SW480 (cell line): ENCODE measurements at regions not wholly inside any gene's neighbourhood (a gene's known extent, or its start where the extent isn't known, plus 50 kb on each side); places are given as distances from the start of the nearest gene placed in this dataset.
"Not testable (repeated sequence)": the region's sequence is repeated elsewhere in the genome, so short reads cannot be mapped to it uniquely, and the experiment has no call there.

Source experiments
- DNase-seq: peaks from one replicate; pipeline ENCODE4 v3.0.0-alpha.2; 2016; ENCODE audit warnings: low spot score

GRCh38 chr13:109702030-109702597 is 84.3 kb downstream of the IRS2 start:
- DNase-seq = not testable (repeated sequence)

GRCh38 chr13:109700176-109700575 is 86.2 kb downstream of the IRS2 start:
- peak; percentile 41 for DNase-seq

- no peak for DNase-seq
Observed at GRCh38 chr13:109699628-109700071, 86.7 kb downstream of the IRS2 start.

- DNase-seq = no peak
Observed at GRCh38 chr13:109698779-109699178, 87.6 kb downstream of the IRS2 start.

GRCh38 chr13:109697936-109698335 is 88.4 kb downstream of the IRS2 start:
- DNase-seq = no peak

- no peak for DNase-seq
Observed at GRCh38 chr13:109695402-109696190, 90.8 kb downstream of the IRS2 start.

GRCh38 chr13:109694972-109695371 is 91.4 kb downstream of the IRS2 start:
- no peak for DNase-seq

GRCh38 chr13:109693213-109693612 is 93.2 kb downstream of the IRS2 start:
- no peak for DNase-seq

GRCh38 chr13:109691689-109692088 is 94.7 kb downstream of the IRS2 start:
- DNase-seq = no peak

GRCh38 chr13:109687559-109688448 is 98.6 kb downstream of the IRS2 start:
- DNase-seq = peak; percentile 32

GRCh38 chr13:109685203-109685602 is 101.2 kb downstream of the IRS2 start:
- no peak for DNase-seq

- peak; percentile 46 for DNase-seq
Observed at GRCh38 chr13:109684824-109685202, 101.6 kb downstream of the IRS2 start.

GRCh38 chr13:109684084-109684823 is 102.1 kb downstream of the IRS2 start:
- DNase-seq = no peak

- DNase-seq = no peak
Observed at GRCh38 chr13:109682534-109683244, 103.7 kb downstream of the IRS2 start.

- DNase-seq = no peak
Observed at GRCh38 chr13:109680930-109681329, 105.5 kb downstream of the IRS2 start.

GRCh38 chr13:109680288-109680687 is 106.1 kb downstream of the IRS2 start:
- DNase-seq = no peak

GRCh38 chr13:109678459-109678858 is 107.9 kb downstream of the IRS2 start:
- DNase-seq = no peak

- no peak for DNase-seq
Observed at GRCh38 chr13:109677206-109677605, 109.2 kb downstream of the IRS2 start.

GRCh38 chr13:109673477-109673876 is 112.9 kb downstream of the IRS2 start:
- no peak for DNase-seq

GRCh38 chr13:109672545-109672944 is 113.8 kb downstream of the IRS2 start:
- no peak for DNase-seq

GRCh38 chr13:109671919-109672318 is 114.5 kb downstream of the IRS2 start:
- DNase-seq = no peak
